Retinal pigment epithelial cell (primary cell): ENCODE measurements at regions not wholly inside any gene's neighbourhood (a gene's known extent, or its start where the extent isn't known, plus 50 kb on each side); places are given as distances from the start of the nearest gene placed in this dataset.

ENCODE experiments used
- DNase-seq: peaks from one replicate; pipeline ENCODE4 v3.0.0-alpha.2; 2010; ENCODE audit warnings: low read depth
- H3K4me3 ChIP-seq: 2 replicates; pipeline ENCODE4 v1.5.1; 2011; ENCODE audit warnings: mild to moderate bottlenecking, low read length, control low read depth, moderate library complexity
- CTCF ChIP-seq: conservative IDR thresholded peaks from 2 replicates; pipeline ENCODE4 v1.5.1; 2011; ENCODE audit warnings: low read depth, low read length, control low read depth, inconsistent platforms

- DNase-seq = no peak
- TF ChIP-seq CTCF = no peak
- H3K4me3 ChIP-seq = no peak overlapping the region
These were observed 64.2 kb downstream of the RBM43 start for GRCh38 chr2:151197184-151198108.

- TF ChIP-seq CTCF = no peak
- H3K4me3 ChIP-seq = no peak overlapping the region
- no peak for DNase-seq
These were observed 68.1 kb downstream of the RBM43 start for GRCh38 chr2:151193576-151193975.

- no peak overlapping the region for H3K4me3 ChIP-seq
- DNase-seq = no peak
- no peak for TF ChIP-seq CTCF
These were observed 69.0 kb downstream of the RBM43 start for GRCh38 chr2:151192681-151193080.

- TF ChIP-seq CTCF = no peak
- H3K4me3 ChIP-seq = no peak overlapping the region
- DNase-seq = no peak
These were observed 70.7 kb downstream of the RBM43 start for GRCh38 chr2:151191001-151191400.

- TF ChIP-seq CTCF = no peak
- DNase-seq = no peak
These were observed 72.5 kb downstream of the RBM43 start for GRCh38 chr2:151189125-151189524.

GRCh38 chr2:151186011-151186410 lies 75.7 kb downstream of the RBM43 start:
- DNase-seq = no peak
- TF ChIP-seq CTCF = no peak
- no peak overlapping the region for H3K4me3 ChIP-seq

More at GRCh38 chr2:151189125-151189524, 72.5 kb downstream of the RBM43 start:
- H3K4me3 ChIP-seq = no peak overlapping the region
